B cell (primary cell): ENCODE measurements at regions not wholly inside any gene's neighbourhood (a gene's known extent, or its start where the extent isn't known, plus 50 kb on each side); places are given as distances from the start of the nearest gene placed in this dataset.

Experiments used
- ATAC-seq: fragments of 200-7000 bp; cut with Tn5 transposase; one replicate; pipeline ENCODE4 v1.10.0; 2021; ENCODE audit warnings: low read depth, mild to moderate bottlenecking, moderate number of reproducible peaks, moderate library complexity
- CTCF ChIA-PET: fragments of 350-600 bp; sonication (Branson Sonifier 250); formaldehyde crosslinking; loops from one replicate; lab custom pipeline; 2021; ENCODE audit warnings: antibody characterized with exemption, inconsistent platforms; lab: Charles Lee
- POLR2A ChIA-PET: fragments of 350-600 bp; sonication (Branson Sonifier 250); formaldehyde crosslinking; loops from one replicate; lab custom pipeline; 2021; ENCODE audit warnings: antibody characterized with exemption; lab: Charles Lee
- DNase-seq: peaks from one replicate; pipeline ENCODE4 v3.0.0; 2013
- H2AFZ ChIP-seq: 2 replicates; pipeline ENCODE4 v1.6.1; 2012; ENCODE audit warnings: mild to moderate bottlenecking, low read depth, low read length; ENCODE audit not compliant: insufficient read depth, poor library complexity, severe bottlenecking
- H3K27ac ChIP-seq, 2 donors: 1 replicate in 1 of 2; 2 replicates in 1 of 2; pipeline ENCODE4 v1.5.1; 2012 to 2013; ENCODE audit warnings: low read length in 2 of 2, mild to moderate bottlenecking in 2 of 2, moderate library complexity in 1 of 2
- H3K27me3 ChIP-seq, 4 experiments: fragments of 200-600 bp in 1 of 4; sonication (generic) in 1 of 4; replicated peaks in 1 of 4; 1 replicate in 2 of 4; 2 replicates in 2 of 4; pipeline versions ENCODE4 v1.6.1 to v1.7.0; 2013 to 2016; ENCODE audit warnings: low read length in 3 of 4, mild to moderate bottlenecking in 2 of 4, mixed read lengths in 1 of 4, moderate library complexity in 1 of 4; ENCODE audit not compliant: insufficient read depth in 4 of 4, control insufficient read depth in 3 of 4; ENCODE audit errors: control extremely low read depth in 1 of 4
- H3K36me3 ChIP-seq, 2 experiments: replicated peaks in 1 of 2; 1 replicate in 1 of 2; 2 replicates in 1 of 2; pipeline versions ENCODE4 v1.6.1 to v1.7.1; 2013; ENCODE audit warnings: low read length in 1 of 2; ENCODE audit not compliant: insufficient read depth in 2 of 2, control insufficient read depth in 1 of 2; ENCODE audit errors: control extremely low read depth in 1 of 2, extremely low read depth in 1 of 2
- H3K4me1 ChIP-seq, 2 donors: fragments of 200-600 bp in 1 of 2; sonication (generic) in 1 of 2; 1 replicate in 1 of 2; 2 replicates in 1 of 2; pipeline versions ENCODE4 v1.5.1 to v1.6.1; 2013 to 2017; ENCODE audit warnings: low read length in 2 of 2; ENCODE audit not compliant: control insufficient read depth in 2 of 2, insufficient read depth in 2 of 2
- H3K4me2 ChIP-seq: replicated peaks from 2 replicates; pipeline ENCODE3; 2012; ENCODE audit warnings: mild to moderate bottlenecking, low read depth, low read length; ENCODE audit not compliant: poor library complexity, severe bottlenecking
- H3K4me3 ChIP-seq, 5 experiments: fragments of 200-600 bp in 1 of 5; sonication (generic) in 1 of 5; 1 replicate in 3 of 5; 2 replicates in 2 of 5; pipeline versions ENCODE4 v1.5.1 to v1.7.0; 2011 to 2016; ENCODE audit warnings: low read length in 4 of 5, mild to moderate bottlenecking in 4 of 5, low read depth in 2 of 5, control low read depth in 1 of 5, moderate library complexity in 1 of 5; ENCODE audit not compliant: insufficient read depth in 1 of 5; ENCODE audit errors: control extremely low read depth in 1 of 5, extremely low read depth in 1 of 5
- H3K79me2 ChIP-seq: fragments of 200-600 bp; sonication (generic); one replicate; pipeline ENCODE4 v1.6.0; 2016; ENCODE audit warnings: low read length; ENCODE audit not compliant: control insufficient read depth, insufficient read depth
- H3K9ac ChIP-seq: fragments of 200-600 bp; sonication (generic); 2 replicates; pipeline ENCODE4 v1.6.1; 2017; ENCODE audit warnings: mild to moderate bottlenecking, low read length, moderate library complexity
- H3K9me3 ChIP-seq, 3 donors: one replicate each; pipeline versions ENCODE4 v1.6.1 to v1.7.1; 2013; ENCODE audit warnings: low read length in 2 of 3; ENCODE audit not compliant: control insufficient read depth in 2 of 3, insufficient read depth in 1 of 3; ENCODE audit errors: control extremely low read depth in 1 of 3
- H4K20me1 ChIP-seq: 2 replicates; pipeline ENCODE4 v1.6.0; 2012; ENCODE audit warnings: mild to moderate bottlenecking, low read length; ENCODE audit not compliant: insufficient read depth, control insufficient read depth, poor library complexity, severe bottlenecking
- H3K27ac Mint-ChIP-seq: one replicate; pipeline ENCODE4 v1.8.0; 2021; ENCODE audit warnings: mixed read lengths
- H3K27me3 Mint-ChIP-seq: one replicate; pipeline ENCODE4 v1.8.0; 2021; ENCODE audit warnings: mixed read lengths
- H3K4me1 Mint-ChIP-seq: one replicate; pipeline ENCODE4 v1.8.0; 2021; ENCODE audit warnings: mixed read lengths
- H3K4me3 Mint-ChIP-seq: one replicate; pipeline ENCODE4 v1.8.0; 2021; ENCODE audit warnings: mixed read lengths
- H3K9me3 Mint-ChIP-seq: one replicate; pipeline ENCODE4 v1.8.0; 2022; ENCODE audit warnings: mixed read lengths; ENCODE audit not compliant: insufficient read depth
- EZH2 ChIP-seq: IDR thresholded peaks from 2 replicates; pipeline ENCODE4 v1.6.1; 2012; ENCODE audit warnings: borderline replicate concordance, low read depth, mild to moderate bottlenecking, moderate library complexity, low read length; ENCODE audit not compliant: insufficient read depth, poor library complexity, severe bottlenecking
- WGBS: methylation state at CpG from one replicate; pipeline ENCODE4 v1.1.5; 2013; ENCODE audit warnings: missing lambda C conversion rate; ENCODE audit not compliant: insufficient coverage; 5-methylcytosine and 5-hydroxymethylcytosine counted together
- intact Hi-C: fragments of 100-400 bp; cut with micrococcal nuclease; formaldehyde crosslinking; loops from one replicate; pipeline ENCODE4 v1.10.0; 2022
- TF ChIP-seq, protein P1 (sequence below): fragments of 200-600 bp; IDR thresholded peaks from one replicate; pipeline ENCODE4 v1.8.0; 2022; ENCODE audit warnings: antibody characterized with exemption, mild to moderate bottlenecking

DNA sequence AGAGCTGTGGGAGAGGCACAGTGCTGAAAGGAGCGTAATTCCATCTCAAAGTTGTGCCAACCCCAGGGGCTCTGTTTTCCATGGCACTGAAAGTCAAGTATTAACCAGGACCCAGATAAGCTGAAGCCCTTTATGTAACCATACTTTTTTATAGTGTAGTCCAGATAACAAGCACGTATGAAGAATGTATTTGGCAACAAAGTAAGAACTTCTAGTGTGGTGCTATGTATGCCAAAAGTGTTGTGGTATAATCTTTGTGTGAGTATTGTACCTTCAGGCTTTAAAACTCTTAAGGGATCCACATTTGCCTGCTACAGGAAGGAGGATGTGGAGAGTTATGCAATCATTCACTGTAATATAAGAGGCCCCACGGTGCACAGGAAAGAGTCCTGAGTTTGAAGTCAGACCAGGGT, 129.4 kb downstream of the IBTK start:
- Mint-ChIP-seq H3K4me1 (no peaks in the 10 kb centered on the region), H3K4me3 (no peak overlapping the region), H3K9me3 (no peaks in the 10 kb centered on the region), H3K27me3 (no peaks in the 10 kb centered on the region), H3K27ac (no peak overlapping the region)
- WGBS = no CpG with 5 or more reads among the region's 3 CpGs
- no peak for ATAC-seq
- no peak for TF ChIP-seq EZH2
- TF ChIP-seq, protein P1, sequence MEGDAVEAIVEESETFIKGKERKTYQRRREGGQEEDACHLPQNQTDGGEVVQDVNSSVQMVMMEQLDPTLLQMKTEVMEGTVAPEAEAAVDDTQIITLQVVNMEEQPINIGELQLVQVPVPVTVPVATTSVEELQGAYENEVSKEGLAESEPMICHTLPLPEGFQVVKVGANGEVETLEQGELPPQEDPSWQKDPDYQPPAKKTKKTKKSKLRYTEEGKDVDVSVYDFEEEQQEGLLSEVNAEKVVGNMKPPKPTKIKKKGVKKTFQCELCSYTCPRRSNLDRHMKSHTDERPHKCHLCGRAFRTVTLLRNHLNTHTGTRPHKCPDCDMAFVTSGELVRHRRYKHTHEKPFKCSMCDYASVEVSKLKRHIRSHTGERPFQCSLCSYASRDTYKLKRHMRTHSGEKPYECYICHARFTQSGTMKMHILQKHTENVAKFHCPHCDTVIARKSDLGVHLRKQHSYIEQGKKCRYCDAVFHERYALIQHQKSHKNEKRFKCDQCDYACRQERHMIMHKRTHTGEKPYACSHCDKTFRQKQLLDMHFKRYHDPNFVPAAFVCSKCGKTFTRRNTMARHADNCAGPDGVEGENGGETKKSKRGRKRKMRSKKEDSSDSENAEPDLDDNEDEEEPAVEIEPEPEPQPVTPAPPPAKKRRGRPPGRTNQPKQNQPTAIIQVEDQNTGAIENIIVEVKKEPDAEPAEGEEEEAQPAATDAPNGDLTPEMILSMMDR = no peak
- H3K4me3 ChIP-seq = no peak overlapping the region
- H3K4me1 ChIP-seq = no peaks in the 10 kb centered on the region
- no peak overlapping the region for H3K9ac ChIP-seq
- CTCF ChIA-PET = no interaction called here
- H3K27ac ChIP-seq = no peak overlapping the region
- no peaks in the 10 kb centered on the region for H4K20me1 ChIP-seq
- H3K79me2 ChIP-seq = no peaks in the 10 kb centered on the region
- no peak for DNase-seq
- H3K9me3 ChIP-seq = no peaks in the 10 kb centered on the region
- intact Hi-C loops = no loop called here
- POLR2A ChIA-PET = no interaction called here
- no peak overlapping the region for H3K4me2 ChIP-seq
- H3K27me3 ChIP-seq = no peaks in the 10 kb centered on the region
- H3K36me3 ChIP-seq = no peaks in the 10 kb centered on the region
- H2AFZ ChIP-seq = no peak overlapping the region

DNA sequence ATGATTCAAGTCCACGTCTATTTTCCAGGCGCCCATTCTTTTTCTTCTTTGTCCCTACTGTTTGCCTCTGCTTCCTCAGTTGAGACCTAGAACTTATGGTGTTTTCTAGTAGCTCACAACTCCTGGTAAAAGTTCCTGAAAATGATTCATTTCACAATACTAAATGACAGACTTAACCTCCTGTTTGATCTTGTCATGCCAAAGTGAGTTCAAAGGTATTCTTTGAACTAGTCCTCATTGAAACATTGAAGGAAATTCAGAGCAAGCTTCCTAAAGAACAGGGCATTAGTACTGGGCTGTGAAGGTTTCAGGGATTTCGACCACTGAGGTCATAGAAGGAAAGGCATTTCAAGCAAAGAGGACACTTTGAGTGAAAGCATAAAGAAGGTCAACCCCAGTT, 132.8 kb downstream of the IBTK start:
- Histone ChIP-seq H3K27ac (no peak overlapping the region), H3K36me3 (no peaks in the 10 kb centered on the region), H3K9me3 (no peaks in the 10 kb centered on the region), H3K4me3 (no peak overlapping the region), H2AFZ (no peak overlapping the region), H3K79me2 (no peaks in the 10 kb centered on the region), H3K27me3 (no peaks in the 10 kb centered on the region), H3K4me2 (no peak overlapping the region), H3K9ac (no peak overlapping the region), H4K20me1 (no peaks in the 10 kb centered on the region), H3K4me1 (no peaks in the 10 kb centered on the region)
- H3K27me3 Mint-ChIP-seq = no peaks in the 10 kb centered on the region
- ATAC-seq = no peak
- WGBS = 92% methylated on average over 3 of the region's 3 CpGs
- ChIA-PET CTCF (no interaction called here), POLR2A (no interaction called here)
- intact Hi-C loops = no loop called here
- H3K9me3 Mint-ChIP-seq = peaks cover 2% of the 10 kb centered on the region
- H3K27ac Mint-ChIP-seq = no peak overlapping the region
- no peaks in the 10 kb centered on the region for H3K4me1 Mint-ChIP-seq
- no peak for TF ChIP-seq EZH2
- TF ChIP-seq, protein P1 = no peak
- no peak for DNase-seq
- no peak overlapping the region for H3K4me3 Mint-ChIP-seq
